A673 (cell line): ENCODE measurements at regions not wholly inside any gene's neighbourhood (a gene's known extent, or its start where the extent isn't known, plus 50 kb on each side); places are given as distances from the start of the nearest gene placed in this dataset.
"Not testable (repeated sequence)": the region's sequence is repeated elsewhere in the genome, so short reads cannot be mapped to it uniquely, and the experiment has no call there.

Source experiments
- CTCF ChIP-seq: fragments of 300-800, 200-600 bp; sonication (generic); conservative IDR thresholded peaks from 2 replicates; pipeline ENCODE4 v1.5.1; 2017; ENCODE audit warnings: low read depth, mild to moderate bottlenecking, antibody characterized with exemption, low read length, moderate library complexity, mixed read lengths
- EZH2 ChIP-seq: fragments of 200-600 bp; sonication (generic); IDR thresholded peaks from 2 replicates; pipeline ENCODE4 v1.6.1; 2017; ENCODE audit warnings: borderline replicate concordance, low read depth, mild to moderate bottlenecking, mixed read lengths, antibody characterized with exemption, low read length; ENCODE audit not compliant: poor library complexity, severe bottlenecking

- TF ChIP-seq CTCF, EZH2: not testable (repeated sequence)
These were observed 344.0 kb downstream of the ABCC12 start for GRCh38 chr16:47811758-47812157.
